Spleen (tissue), 7 donors: ENCODE measurements at regions not wholly inside any gene's neighbourhood (a gene's known extent, or its start where the extent isn't known, plus 50 kb on each side); places are given as distances from the start of the nearest gene placed in this dataset.

Experiments
- CTCF ChIP-seq, 11 experiments: fragments of 200-600 bp in 7 of 11; fragments of 450-650 bp in 4 of 11; sonication (generic) in 4 of 11; IDR thresholded peaks in 8 of 11; conservative IDR thresholded peaks in 3 of 11; 1 replicate in 7 of 11; 2 replicates in 4 of 11; pipeline versions ENCODE4 v1.4.0 to v1.8.0; 2016 to 2021; ENCODE audit warnings: antibody characterized with exemption in 11 of 11, inconsistent platforms in 4 of 11, mild to moderate bottlenecking in 1 of 11
- POLR2A ChIP-seq, 3 donors: fragments of 450-650 bp; IDR thresholded peaks; one replicate each; pipeline ENCODE4 v1.5.1; 2017; ENCODE audit warnings: antibody characterized with exemption in 3 of 3, mild to moderate bottlenecking in 1 of 3
- POLR2AphosphoS5 ChIP-seq, 3 donors: sonication (generic); formaldehyde crosslinking; IDR thresholded peaks; one replicate each; pipeline ENCODE4 v1.5.1; 2017; ENCODE audit warnings: antibody characterized with exemption in 3 of 3
- donor health status: DM: no; HTN: no; CAD: no; lungs with moderate emphysema.
- donor health status: DM: no; HTN: no; CAD: no.
- donor health status: DM: no; HTN: no; CAD: no.

- TF ChIP-seq CTCF (IDR thresholded peaks at IDR 0.05 in 8 of 11, conservative IDR thresholded peaks at IDR 0.05 in 3 of 11): no peak
- no peak for TF ChIP-seq POLR2AphosphoS5 (IDR thresholded peaks at IDR 0.05)
- no peak for TF ChIP-seq POLR2A (IDR thresholded peaks at IDR 0.05)
Observed at GRCh38 chr2:51780353-51780752, 748.4 kb upstream of the NRXN1 start.
